Smooth muscle cell (in vitro differentiated cells): ENCODE measurements at regions not wholly inside any gene's neighbourhood (a gene's known extent, or its start where the extent isn't known, plus 50 kb on each side); places are given as distances from the start of the nearest gene placed in this dataset.

Source experiments
- DNase-seq: peaks from one replicate; lab custom pipeline; 2025; ENCODE audit not compliant: unreplicated experiment; lab: John Stamatoyannopoulos, UW
- H2AFZ ChIP-seq: fragments of 200-600 bp; sonication (generic); 2 replicates; pipeline ENCODE4 v1.6.0; 2016; ENCODE audit warnings: antibody characterized with exemption, low read depth, mild to moderate bottlenecking
- H3F3A ChIP-seq: fragments of 200-600 bp; sonication (generic); 2 replicates; pipeline ENCODE4 v1.6.0; 2017; ENCODE audit warnings: antibody characterized with exemption, low read depth
- H3K27ac ChIP-seq: fragments of 200-600 bp; sonication (generic); 2 replicates; pipeline ENCODE4 v1.5.1; 2016; ENCODE audit warnings: low read depth, mild to moderate bottlenecking
- H3K27me3 ChIP-seq: fragments of 200-600 bp; sonication (generic); 2 replicates; pipeline ENCODE4 v1.6.1; 2016; ENCODE audit warnings: low read depth, mild to moderate bottlenecking
- H3K36me3 ChIP-seq: fragments of 200-600 bp; sonication (generic); 2 replicates; pipeline ENCODE4 v1.5.1; 2016; ENCODE audit warnings: low read depth
- H3K4me1 ChIP-seq: fragments of 200-600 bp; sonication (generic); 2 replicates; pipeline ENCODE4 v1.5.1; 2016; ENCODE audit warnings: low read depth
- H3K4me2 ChIP-seq: fragments of 200-600 bp; sonication (generic); 2 replicates; pipeline ENCODE4 v1.6.0; 2016; ENCODE audit warnings: mild to moderate bottlenecking
- H3K4me3 ChIP-seq: fragments of 200-600 bp; sonication (generic); 2 replicates; pipeline ENCODE4 v1.5.1; 2016; ENCODE audit warnings: mild to moderate bottlenecking
- H3K79me2 ChIP-seq: fragments of 200-600 bp; sonication (generic); 2 replicates; pipeline ENCODE4 v1.6.0; 2016; ENCODE audit warnings: low read depth, mild to moderate bottlenecking
- H3K9ac ChIP-seq: fragments of 200-600 bp; sonication (generic); 2 replicates; pipeline ENCODE4 v1.6.0; 2016; ENCODE audit warnings: low read depth
- H3K9me3 ChIP-seq: fragments of 200-600 bp; sonication (generic); replicated peaks from 2 replicates; pipeline ENCODE4 v1.5.1; 2016; ENCODE audit warnings: low read depth
- H4K20me1 ChIP-seq: fragments of 200-600 bp; sonication (generic); 2 replicates; pipeline ENCODE4 v1.6.0; 2016; ENCODE audit warnings: low read depth
- CTCF ChIP-seq: fragments of 200-600 bp; sonication (generic); IDR thresholded peaks from 2 replicates; pipeline ENCODE4 v1.5.1; 2017; ENCODE audit warnings: borderline replicate concordance, mild to moderate bottlenecking, antibody characterized with exemption; ENCODE audit not compliant: insufficient read depth, poor library complexity, severe bottlenecking
- WGBS: methylation state at CpG from one replicate; pipeline ENCODE4 v1.1.7; 2016; ENCODE audit warnings: low lambda C conversion rate; 5-methylcytosine and 5-hydroxymethylcytosine counted together

- Histone ChIP-seq H3K9ac (no peak overlapping the region), H4K20me1 (no peaks in the 10 kb centered on the region), H3K27ac (no peak overlapping the region), H3K4me2 (no peak overlapping the region), H3K36me3 (no peaks in the 10 kb centered on the region), H3K79me2 (no peaks in the 10 kb centered on the region), H3K9me3 (no peaks in the 10 kb centered on the region), H3F3A (no peaks in the 10 kb centered on the region), H3K4me3 (no peak overlapping the region), H3K4me1 (no peaks in the 10 kb centered on the region), H2AFZ (no peak overlapping the region), H3K27me3 (no peaks in the 10 kb centered on the region)
- DNase-seq, result no peak
- 47% methylated on average over 1 of the region's 1 CpG for WGBS
- no peak for TF ChIP-seq CTCF
Measured at GRCh38 chr5:121109817-121110216, 645.7 kb downstream of the PRR16 start.

- no peaks in the 10 kb centered on the region for H3K9me3 ChIP-seq
- H3K4me3 ChIP-seq, result no peak overlapping the region
- 65% methylated on average over 4 of the region's 4 CpGs for WGBS
- no peak for DNase-seq
- H4K20me1 ChIP-seq, result no peaks in the 10 kb centered on the region
- no peak overlapping the region for H3K27ac ChIP-seq
- H3K4me2 ChIP-seq, result no peak overlapping the region
- H3K36me3 ChIP-seq, result no peaks in the 10 kb centered on the region
- no peaks in the 10 kb centered on the region for H3F3A ChIP-seq
- H3K27me3 ChIP-seq, result no peaks in the 10 kb centered on the region
- H3K79me2 ChIP-seq, result no peaks in the 10 kb centered on the region
- no peak overlapping the region for H3K9ac ChIP-seq
- no peaks in the 10 kb centered on the region for H3K4me1 ChIP-seq
- TF ChIP-seq CTCF, result no peak
- H2AFZ ChIP-seq, result no peak overlapping the region
Measured at GRCh38 chr5:121121786-121122185, 657.7 kb downstream of the PRR16 start.

GRCh38 chr5:121138495-121138907 is 674.4 kb downstream of the PRR16 start:
- Histone ChIP-seq H3K4me1 (no peaks in the 10 kb centered on the region), H3K4me3 (no peak overlapping the region), H3F3A (no peaks in the 10 kb centered on the region), H3K9ac (no peak overlapping the region), H4K20me1 (no peaks in the 10 kb centered on the region), H3K4me2 (no peak overlapping the region), H3K79me2 (no peaks in the 10 kb centered on the region), H3K27me3 (no peaks in the 10 kb centered on the region), H3K9me3 (no peaks in the 10 kb centered on the region), H3K27ac (no peak overlapping the region), H3K36me3 (no peaks in the 10 kb centered on the region), H2AFZ (no peak overlapping the region)
- DNase-seq, result no peak
- 89% methylated on average over 1 of the region's 1 CpG for WGBS
- TF ChIP-seq CTCF, result no peak

GRCh38 chr5:121138952-121139351 is 674.9 kb downstream of the PRR16 start:
- no peaks in the 10 kb centered on the region for H3K27me3 ChIP-seq
- no peaks in the 10 kb centered on the region for H3K9me3 ChIP-seq
- H3F3A ChIP-seq, result no peaks in the 10 kb centered on the region
- no peak overlapping the region for H3K4me2 ChIP-seq
- H3K9ac ChIP-seq, result no peak overlapping the region
- 90% methylated on average over 1 of the region's 1 CpG for WGBS
- H4K20me1 ChIP-seq, result no peaks in the 10 kb centered on the region
- H2AFZ ChIP-seq, result no peak overlapping the region
- DNase-seq, result no peak
- no peak overlapping the region for H3K4me3 ChIP-seq
- TF ChIP-seq CTCF, result no peak
- H3K27ac ChIP-seq, result no peak overlapping the region
- H3K79me2 ChIP-seq, result no peaks in the 10 kb centered on the region
- no peaks in the 10 kb centered on the region for H3K36me3 ChIP-seq
- no peaks in the 10 kb centered on the region for H3K4me1 ChIP-seq
